ENCODE measurements at regions not wholly inside any gene's neighbourhood (a gene's known extent, or its start where the extent isn't known, plus 50 kb on each side); places are given as distances from the start of the nearest gene placed in this dataset.

DNA sequence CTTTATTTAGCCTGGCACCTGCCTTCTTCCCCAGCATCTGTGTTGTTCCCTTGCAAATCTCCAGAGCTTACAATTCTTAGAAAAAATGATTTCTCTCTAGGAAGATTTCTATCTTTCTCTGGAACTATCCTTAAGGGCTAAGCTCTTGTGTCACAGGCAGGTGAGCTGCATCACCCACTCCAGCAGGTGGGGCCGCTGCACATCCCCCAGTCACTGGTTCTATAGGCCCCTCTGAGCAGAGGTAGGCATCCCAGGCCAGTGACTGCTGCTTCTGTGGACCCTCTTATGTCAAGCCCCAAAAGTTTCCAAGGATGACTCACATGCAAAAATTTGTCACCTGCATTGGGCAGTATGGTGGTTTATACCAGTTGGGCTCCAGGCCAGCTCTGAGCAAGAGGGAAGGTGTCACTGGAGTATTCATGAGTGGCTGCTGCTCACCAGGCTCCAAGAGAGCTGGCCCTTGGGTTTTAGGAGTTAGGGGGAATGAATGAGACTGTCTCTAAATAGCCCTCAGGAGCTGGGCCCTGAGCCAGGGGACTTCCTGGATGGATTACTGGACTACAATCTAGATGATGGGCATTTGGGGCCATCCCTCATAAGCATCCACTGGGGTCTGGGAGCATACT is 208.1 kb upstream of the EOLA2 start:
- intact Hi-C loops (cut with DNase I), result no loop called here
- H3K4me1 ChIP-seq, result no peaks in the 10 kb centered on the region
- WGBS (ENCODE audit: insufficient coverage, low coverage, low lambda C conversion rate, missing lambda C conversion rate), result 60% methylated on average over 1 of the region's 1 CpG
- H3K9me3 ChIP-seq, result no peaks in the 10 kb centered on the region
- no peak overlapping the region for H3K4me3 ChIP-seq
- H3K27me3 ChIP-seq, result no peaks in the 10 kb centered on the region
- ATAC-seq (peak in 1 of 4 donors; percentile 36), DNase-seq (no peak)
- TF ChIP-seq POLR2A (IDR thresholded peaks at IDR 0.05), result no peak
- TF ChIP-seq, protein P1, sequence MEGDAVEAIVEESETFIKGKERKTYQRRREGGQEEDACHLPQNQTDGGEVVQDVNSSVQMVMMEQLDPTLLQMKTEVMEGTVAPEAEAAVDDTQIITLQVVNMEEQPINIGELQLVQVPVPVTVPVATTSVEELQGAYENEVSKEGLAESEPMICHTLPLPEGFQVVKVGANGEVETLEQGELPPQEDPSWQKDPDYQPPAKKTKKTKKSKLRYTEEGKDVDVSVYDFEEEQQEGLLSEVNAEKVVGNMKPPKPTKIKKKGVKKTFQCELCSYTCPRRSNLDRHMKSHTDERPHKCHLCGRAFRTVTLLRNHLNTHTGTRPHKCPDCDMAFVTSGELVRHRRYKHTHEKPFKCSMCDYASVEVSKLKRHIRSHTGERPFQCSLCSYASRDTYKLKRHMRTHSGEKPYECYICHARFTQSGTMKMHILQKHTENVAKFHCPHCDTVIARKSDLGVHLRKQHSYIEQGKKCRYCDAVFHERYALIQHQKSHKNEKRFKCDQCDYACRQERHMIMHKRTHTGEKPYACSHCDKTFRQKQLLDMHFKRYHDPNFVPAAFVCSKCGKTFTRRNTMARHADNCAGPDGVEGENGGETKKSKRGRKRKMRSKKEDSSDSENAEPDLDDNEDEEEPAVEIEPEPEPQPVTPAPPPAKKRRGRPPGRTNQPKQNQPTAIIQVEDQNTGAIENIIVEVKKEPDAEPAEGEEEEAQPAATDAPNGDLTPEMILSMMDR (IDR thresholded peaks at IDR 0.05), result peak in 2 of 4 donors; percentile 8 to 14
- no peaks in the 10 kb centered on the region for H3K36me3 ChIP-seq
- H3K27ac ChIP-seq, result no peak overlapping the region

DNA sequence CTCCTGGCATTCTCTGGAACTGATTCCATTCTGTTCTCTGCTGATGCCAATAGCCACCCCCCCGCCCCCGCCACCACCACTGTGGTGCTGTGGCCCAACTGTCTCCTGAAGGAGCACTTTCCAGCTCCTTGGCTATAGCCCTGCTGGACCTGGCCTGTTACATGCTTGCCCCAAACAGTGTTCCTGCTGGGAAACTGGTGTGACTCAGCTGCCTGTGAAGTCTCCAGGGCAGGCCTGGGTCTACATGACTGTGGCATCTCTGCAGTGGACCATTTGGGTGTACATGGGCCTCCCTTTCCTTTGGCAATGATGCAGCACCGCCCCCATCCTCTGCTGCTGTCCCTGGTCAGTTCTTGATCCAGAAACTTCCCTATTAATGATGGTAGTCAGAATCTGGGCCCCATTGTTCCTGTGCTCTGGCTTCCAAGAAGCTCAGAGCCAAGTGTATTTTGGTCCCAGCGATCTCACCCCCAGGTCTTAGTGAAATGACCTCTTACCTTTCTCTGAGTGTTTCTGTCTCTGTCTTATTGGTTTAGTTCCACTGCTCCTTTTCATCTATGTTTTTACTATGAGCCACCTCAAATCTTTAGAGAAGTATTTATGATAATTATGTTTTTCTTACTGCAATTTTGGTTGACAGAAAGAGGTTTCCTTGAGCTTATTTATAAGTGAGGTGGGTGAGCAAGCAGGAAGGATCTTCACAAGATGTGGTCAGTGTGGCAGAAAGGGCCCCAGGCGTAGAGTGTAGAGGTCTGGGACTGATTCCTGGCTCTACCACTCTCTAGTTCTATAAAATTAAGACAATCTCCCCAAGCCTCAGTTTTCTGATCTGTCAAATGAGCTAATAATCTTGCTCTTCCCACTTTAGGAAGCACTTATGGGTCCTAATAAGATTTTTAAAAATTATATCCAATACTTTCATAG is 210.7 kb upstream of the EOLA2 start:
- DNase-seq (no peak), ATAC-seq (no peak)
- Histone ChIP-seq H3K27ac (no peak overlapping the region), H3K4me1 (no peaks in the 10 kb centered on the region), H3K4me3 (no peak overlapping the region), H3K27me3 (no peaks in the 10 kb centered on the region), H3K9me3 (no peaks in the 10 kb centered on the region), H3K36me3 (no peaks in the 10 kb centered on the region)
- 47% methylated on average over 4 of the region's 5 CpGs for WGBS (ENCODE audit: insufficient coverage, low coverage, low lambda C conversion rate, missing lambda C conversion rate)
- TF ChIP-seq, protein P1 (IDR thresholded peaks at IDR 0.05), result no peak
- TF ChIP-seq POLR2A (IDR thresholded peaks at IDR 0.05), result no peak
- intact Hi-C loops (cut with DNase I), result no loop called here

DNA sequence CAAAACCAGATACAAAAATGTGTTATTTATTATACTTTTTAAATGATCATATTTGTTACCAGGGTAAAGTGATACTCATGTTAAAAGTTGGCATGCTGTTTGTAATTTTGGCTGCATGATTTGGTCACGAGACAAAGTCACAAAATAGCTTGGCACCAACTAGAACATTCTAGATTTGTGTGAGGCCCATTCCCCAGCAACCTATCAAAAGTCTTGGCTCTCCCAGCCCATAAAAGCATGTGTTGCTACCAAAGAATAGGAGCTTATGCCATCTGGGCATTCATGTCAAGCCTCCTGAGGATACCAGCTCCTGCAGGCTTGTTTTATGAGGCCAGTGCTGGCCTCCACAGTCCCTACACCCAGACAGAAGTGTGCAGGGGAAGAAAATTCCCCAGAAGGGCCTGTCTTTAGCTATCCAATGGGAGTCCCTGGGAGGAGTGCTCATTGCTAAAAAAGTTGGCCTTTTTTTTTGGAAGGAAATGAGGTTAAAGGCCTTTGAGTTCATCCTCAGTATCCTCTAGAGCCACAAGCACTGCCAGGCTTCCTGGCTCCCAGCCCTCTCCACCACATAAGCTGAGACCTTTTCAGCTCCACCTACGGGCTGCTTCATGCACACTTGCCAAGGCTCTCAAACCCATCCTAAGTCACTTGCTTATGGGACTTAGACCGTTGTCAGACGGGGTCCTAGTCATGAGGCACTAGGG is 211.9 kb upstream of the EOLA2 start:
- no peak for DNase-seq
- no peak overlapping the region for H3K4me3 ChIP-seq
- no peak overlapping the region for H3K27ac ChIP-seq
- intact Hi-C loops (cut with DNase I), result no loop called here
- TF ChIP-seq, protein P1 (IDR thresholded peaks at IDR 0.05), result no peak
- no peak for TF ChIP-seq POLR2A (IDR thresholded peaks at IDR 0.05)
- WGBS (ENCODE audit: insufficient coverage, low coverage, low lambda C conversion rate, missing lambda C conversion rate), result 60% methylated on average over 1 of the region's 4 CpGs
- H3K36me3 ChIP-seq, result no peaks in the 10 kb centered on the region
- H3K4me1 ChIP-seq, result no peaks in the 10 kb centered on the region
- H3K27me3 ChIP-seq, result no peaks in the 10 kb centered on the region
- no peak for ATAC-seq
- no peaks in the 10 kb centered on the region for H3K9me3 ChIP-seq

DNA sequence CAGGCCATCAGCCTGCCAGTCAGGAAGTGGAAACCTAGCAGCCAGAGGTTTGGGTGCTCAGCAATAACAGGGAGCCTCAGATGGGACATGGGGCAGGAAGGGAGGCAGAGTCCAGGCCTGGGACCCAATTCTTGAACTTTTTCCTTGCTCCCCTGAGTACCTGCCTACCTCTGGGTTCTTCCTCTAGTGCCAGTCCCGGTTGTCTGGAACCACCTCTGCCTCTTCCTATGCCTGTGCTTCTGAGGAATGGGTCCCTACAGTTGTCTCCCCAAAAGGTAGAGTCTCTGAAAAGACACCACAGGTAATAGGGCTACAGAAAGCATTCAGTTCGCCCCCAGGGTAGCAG is 212.4 kb upstream of the MAMLD1 start:
- ATAC-seq (no peak), DNase-seq (no peak)
- Histone ChIP-seq H3K4me1 (no peaks in the 10 kb centered on the region), H3K36me3 (no peaks in the 10 kb centered on the region), H3K27ac (no peak overlapping the region), H3K27me3 (no peaks in the 10 kb centered on the region), H3K4me3 (no peak overlapping the region), H3K9me3 (no peaks in the 10 kb centered on the region)
- intact Hi-C loops (cut with DNase I), result no loop called here
- no peak for TF ChIP-seq POLR2A (IDR thresholded peaks at IDR 0.05)
- TF ChIP-seq, protein P1 (IDR thresholded peaks at IDR 0.05), result no peak
- no CpG with 5 or more reads among the region's 2 CpGs for WGBS (ENCODE audit: insufficient coverage, low coverage, low lambda C conversion rate, missing lambda C conversion rate)

All from right lobe of liver (tissue), 6 donors.